Neural cell (in vitro differentiated cells): ENCODE measurements at regions not wholly inside any gene's neighbourhood (a gene's known extent, or its start where the extent isn't known, plus 50 kb on each side); places are given as distances from the start of the nearest gene placed in this dataset.

Experiments used
- H2AFZ ChIP-seq: fragments of 200-600, 300-800 bp; sonication (generic), shearing (Covaris generic); 2 replicates; pipeline ENCODE4 v1.6.0; 2014; ENCODE audit warnings: low read depth, mild to moderate bottlenecking, antibody characterized with exemption, low read length, moderate library complexity
- H3F3A ChIP-seq: fragments of 200-600 bp; shearing (Covaris generic); 2 replicates; pipeline ENCODE4 v1.6.1; 2016; ENCODE audit warnings: mild to moderate bottlenecking, moderate library complexity, mixed read lengths, antibody characterized with exemption, low read length; ENCODE audit not compliant: insufficient read depth, poor library complexity, severe bottlenecking
- H3K27ac ChIP-seq: fragments of 200-600, 300-800 bp; sonication (generic), shearing (Covaris generic); 2 replicates; pipeline ENCODE4 v1.5.1; 2014; ENCODE audit warnings: mild to moderate bottlenecking, low read length, moderate library complexity
- H3K27me3 ChIP-seq: fragments of 300-800, 200-600 bp; sonication (generic), shearing (Covaris generic); 2 replicates; pipeline ENCODE4 v1.6.0; 2014; ENCODE audit warnings: mild to moderate bottlenecking, low read depth, low read length, moderate library complexity; ENCODE audit not compliant: insufficient read depth
- H3K36me3 ChIP-seq: fragments of 300-800, 200-600 bp; sonication (generic), shearing (Covaris generic); 2 replicates; pipeline ENCODE4 v1.5.1; 2014; ENCODE audit warnings: mild to moderate bottlenecking, antibody characterized with exemption, low read length, moderate library complexity; ENCODE audit not compliant: insufficient read depth
- H3K4me2 ChIP-seq: fragments of 300-800, 200-600 bp; sonication (generic), shearing (Covaris generic); 2 replicates; pipeline ENCODE4 v1.6.0; 2014; ENCODE audit warnings: mild to moderate bottlenecking, low read length
- H3K4me3 ChIP-seq: fragments of 300-800, 200-600 bp; sonication (generic), shearing (Covaris generic); 2 replicates; pipeline ENCODE4 v1.5.1; 2014; ENCODE audit warnings: mild to moderate bottlenecking, low read length, moderate library complexity
- H3K79me2 ChIP-seq: fragments of 200-600 bp; shearing (Covaris generic); replicated peaks from 2 replicates; pipeline ENCODE4 v1.6.0; 2014; ENCODE audit warnings: mild to moderate bottlenecking, low read length, moderate library complexity; ENCODE audit not compliant: insufficient read depth
- H3K9ac ChIP-seq: fragments of 300-800, 200-600 bp; sonication (generic), shearing (Covaris generic); 2 replicates; pipeline ENCODE4 v1.6.1; 2016; ENCODE audit warnings: mild to moderate bottlenecking, low read length, mixed read lengths
- H3K9me2 ChIP-seq: fragments of 200-600 bp; shearing (Covaris generic); 2 replicates; pipeline ENCODE4 v1.6.1; 2016; ENCODE audit warnings: mild to moderate bottlenecking, low read length, mixed read lengths; ENCODE audit not compliant: insufficient read depth
- H3K9me3 ChIP-seq: fragments of 200-600, 300-800 bp; sonication (generic), shearing (Covaris generic); 2 replicates; pipeline ENCODE4 v1.6.1; 2016; ENCODE audit warnings: mild to moderate bottlenecking, mixed run types, low read length, moderate library complexity, mixed read lengths
- H4K20me1 ChIP-seq: fragments of 200-600 bp; shearing (Covaris generic); 2 replicates; pipeline ENCODE4 v1.6.1; 2016; ENCODE audit warnings: mild to moderate bottlenecking, mixed run types; ENCODE audit not compliant: insufficient read depth
- CTCF ChIP-seq: fragments of 450-650 bp; IDR thresholded peaks from 2 replicates; pipeline ENCODE4 v1.5.1; 2014; ENCODE audit warnings: antibody characterized with exemption, mild to moderate bottlenecking, moderate library complexity; ENCODE audit not compliant: poor library complexity, severe bottlenecking
- EP300 ChIP-seq: fragments of 450-650 bp; conservative IDR thresholded peaks from 2 replicates; pipeline ENCODE4 v1.6.1; 2014; ENCODE audit warnings: antibody characterized with exemption, mild to moderate bottlenecking, moderate library complexity; ENCODE audit not compliant: poor library complexity, severe bottlenecking
- EZH2 ChIP-seq: fragments of 200-600, 300-800 bp; shearing (Covaris generic), sonication (generic); IDR thresholded peaks from 2 replicates; pipeline ENCODE4 v1.6.1; 2014; ENCODE audit warnings: antibody characterized with exemption, low read length, borderline replicate concordance, mild to moderate bottlenecking; ENCODE audit not compliant: insufficient read depth, poor library complexity, severe bottlenecking
- MXI1 ChIP-seq: fragments of 450-650 bp; conservative IDR thresholded peaks from 2 replicates; pipeline ENCODE4 v1.6.1; 2014; ENCODE audit warnings: antibody characterized with exemption, mild to moderate bottlenecking; ENCODE audit not compliant: poor library complexity, severe bottlenecking
- POLR2AphosphoS5 ChIP-seq: IDR thresholded peaks from 2 replicates; pipeline ENCODE4 v1.6.1; 2012
- RAD21 ChIP-seq: fragments of 450-650 bp; conservative IDR thresholded peaks from 2 replicates; pipeline ENCODE4 v1.6.1; 2014; ENCODE audit warnings: antibody characterized with exemption, mild to moderate bottlenecking, moderate library complexity
- SMC3 ChIP-seq: fragments of 450-650 bp; conservative IDR thresholded peaks from 2 replicates; pipeline ENCODE4 v1.6.1; 2014; ENCODE audit warnings: antibody characterized with exemption, mild to moderate bottlenecking, moderate library complexity; ENCODE audit not compliant: poor library complexity
- TAF1 ChIP-seq: IDR thresholded peaks from 2 replicates; pipeline ENCODE4 v1.6.1; 2012; ENCODE audit warnings: low read depth
- TF ChIP-seq, protein P1 (sequence below): IDR thresholded peaks from 2 replicates; pipeline ENCODE4 v1.6.1; 2012; ENCODE audit warnings: borderline replicate concordance

DNA sequence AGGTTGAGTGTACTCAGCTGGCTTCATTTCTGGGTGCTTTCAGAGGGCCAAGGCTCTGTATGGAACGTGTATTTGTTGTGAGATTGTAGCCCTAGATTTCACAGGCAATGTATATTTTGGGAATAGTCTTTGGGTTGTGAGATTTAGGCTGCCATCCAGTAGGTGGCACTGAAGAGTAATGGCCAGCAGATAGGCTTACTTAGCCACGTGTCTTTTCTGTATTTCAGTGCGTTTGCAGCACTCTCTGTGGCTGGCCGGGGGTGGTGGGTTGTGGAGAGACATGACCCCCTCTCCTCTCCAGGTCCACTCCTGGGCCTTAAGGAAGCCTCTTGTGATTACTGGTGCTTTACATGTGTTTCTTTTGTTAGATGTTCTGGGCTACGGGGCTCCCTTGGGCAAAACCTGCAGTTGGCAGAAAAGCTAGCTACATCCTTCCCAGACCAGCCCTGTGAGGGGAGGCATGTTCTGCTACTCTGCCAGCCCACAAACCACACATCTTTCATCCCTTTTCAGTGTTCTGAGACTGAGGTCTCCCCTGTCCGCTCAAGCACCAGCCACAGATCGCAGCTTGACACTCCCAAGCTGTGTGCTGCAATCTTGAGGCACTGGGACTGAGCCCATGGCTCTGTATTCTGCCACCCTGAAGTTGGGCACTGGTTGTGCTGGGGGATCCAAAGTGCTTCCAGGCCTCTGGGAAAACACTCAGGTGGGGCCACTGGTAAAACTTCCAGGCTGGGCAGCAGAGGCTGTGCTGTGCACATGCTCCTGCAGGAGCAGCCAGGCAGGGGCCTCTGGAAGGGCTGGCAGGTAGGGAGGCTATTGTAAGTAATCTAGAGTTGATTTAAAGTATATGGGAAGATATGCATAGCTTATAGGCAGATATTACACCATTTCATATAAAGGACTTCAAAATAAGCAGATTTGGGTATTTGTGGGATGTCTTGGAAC lies 1096.8 kb upstream of the PCDH20 start:
- Histone ChIP-seq H3K79me2 (no peaks in the 10 kb centered on the region), H3K4me3 (no peak overlapping the region), H3K27ac (no peak overlapping the region), H3K4me2 (no peak overlapping the region), H3K27me3 (no peaks in the 10 kb centered on the region), H3K9ac (no peak overlapping the region), H2AFZ (no peak overlapping the region), H4K20me1 (no peaks in the 10 kb centered on the region), H3K36me3 (no peaks in the 10 kb centered on the region), H3K9me2 (no peaks in the 10 kb centered on the region), H3K9me3 (no peaks in the 10 kb centered on the region), H3F3A (no peaks in the 10 kb centered on the region)
- TF ChIP-seq CTCF: peak; percentile 47
- TF ChIP-seq SMC3: peak; percentile 32
- no peak for TF ChIP-seq RAD21

- H3K9me3 ChIP-seq: no peaks in the 10 kb centered on the region
- no peak overlapping the region for H2AFZ ChIP-seq
- H3F3A ChIP-seq: no peaks in the 10 kb centered on the region
- H3K27ac ChIP-seq: no peak overlapping the region
- no peaks in the 10 kb centered on the region for H3K79me2 ChIP-seq
- no peaks in the 10 kb centered on the region for H3K36me3 ChIP-seq
- no peak overlapping the region for H3K4me2 ChIP-seq
- no peaks in the 10 kb centered on the region for H3K9me2 ChIP-seq
- no peaks in the 10 kb centered on the region for H4K20me1 ChIP-seq
- no peak for TF ChIP-seq SMC3
- TF ChIP-seq POLR2AphosphoS5: no peak
- no peak for TF ChIP-seq CTCF
- TF ChIP-seq, protein P1, sequence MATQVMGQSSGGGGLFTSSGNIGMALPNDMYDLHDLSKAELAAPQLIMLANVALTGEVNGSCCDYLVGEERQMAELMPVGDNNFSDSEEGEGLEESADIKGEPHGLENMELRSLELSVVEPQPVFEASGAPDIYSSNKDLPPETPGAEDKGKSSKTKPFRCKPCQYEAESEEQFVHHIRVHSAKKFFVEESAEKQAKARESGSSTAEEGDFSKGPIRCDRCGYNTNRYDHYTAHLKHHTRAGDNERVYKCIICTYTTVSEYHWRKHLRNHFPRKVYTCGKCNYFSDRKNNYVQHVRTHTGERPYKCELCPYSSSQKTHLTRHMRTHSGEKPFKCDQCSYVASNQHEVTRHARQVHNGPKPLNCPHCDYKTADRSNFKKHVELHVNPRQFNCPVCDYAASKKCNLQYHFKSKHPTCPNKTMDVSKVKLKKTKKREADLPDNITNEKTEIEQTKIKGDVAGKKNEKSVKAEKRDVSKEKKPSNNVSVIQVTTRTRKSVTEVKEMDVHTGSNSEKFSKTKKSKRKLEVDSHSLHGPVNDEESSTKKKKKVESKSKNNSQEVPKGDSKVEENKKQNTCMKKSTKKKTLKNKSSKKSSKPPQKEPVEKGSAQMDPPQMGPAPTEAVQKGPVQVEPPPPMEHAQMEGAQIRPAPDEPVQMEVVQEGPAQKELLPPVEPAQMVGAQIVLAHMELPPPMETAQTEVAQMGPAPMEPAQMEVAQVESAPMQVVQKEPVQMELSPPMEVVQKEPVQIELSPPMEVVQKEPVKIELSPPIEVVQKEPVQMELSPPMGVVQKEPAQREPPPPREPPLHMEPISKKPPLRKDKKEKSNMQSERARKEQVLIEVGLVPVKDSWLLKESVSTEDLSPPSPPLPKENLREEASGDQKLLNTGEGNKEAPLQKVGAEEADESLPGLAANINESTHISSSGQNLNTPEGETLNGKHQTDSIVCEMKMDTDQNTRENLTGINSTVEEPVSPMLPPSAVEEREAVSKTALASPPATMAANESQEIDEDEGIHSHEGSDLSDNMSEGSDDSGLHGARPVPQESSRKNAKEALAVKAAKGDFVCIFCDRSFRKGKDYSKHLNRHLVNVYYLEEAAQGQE: no peak
- TF ChIP-seq MXI1: no peak
- TF ChIP-seq RAD21: no peak
- no peak for TF ChIP-seq TAF1
- TF ChIP-seq EZH2: no peak
- no peak for TF ChIP-seq EP300
- H3K27me3 ChIP-seq: no peaks in the 10 kb centered on the region
- H3K4me3 ChIP-seq: no peak overlapping the region
- H3K9ac ChIP-seq: no peak overlapping the region
Observed at GRCh38 chr13:62510906-62511655, 1095.4 kb upstream of the PCDH20 start.
